Stimulated activated naive CD4-positive, alpha-beta T cell (primary cell): ENCODE measurements at regions not wholly inside any gene's neighbourhood (a gene's known extent, or its start where the extent isn't known, plus 50 kb on each side); places are given as distances from the start of the nearest gene placed in this dataset.

Experiments
- DNase-seq, 6 experiments: peaks; one replicate each; lab custom pipeline; 2025; lab: John Stamatoyannopoulos, UW

DNA sequence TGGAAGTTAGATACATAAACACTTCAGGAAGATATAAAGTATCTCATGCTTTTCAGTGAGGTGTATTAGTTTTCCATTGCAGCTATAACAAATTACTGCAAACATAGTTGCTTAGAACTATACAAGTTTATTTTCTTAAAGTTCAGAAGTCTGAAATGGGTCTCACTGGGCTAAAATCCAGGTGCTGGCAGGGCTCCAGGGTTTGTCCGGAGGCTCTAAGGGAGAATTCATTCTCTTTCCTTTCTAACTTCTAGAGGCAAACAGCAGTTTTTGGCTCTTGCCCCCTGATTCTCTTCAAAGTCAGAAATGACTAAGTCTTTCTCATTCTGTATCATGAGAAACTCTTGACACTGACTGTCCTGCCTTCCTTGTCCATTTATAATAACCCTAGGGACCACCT lies 138.8 kb downstream of the AASDHPPT start:
- no peak for DNase-seq

DNA sequence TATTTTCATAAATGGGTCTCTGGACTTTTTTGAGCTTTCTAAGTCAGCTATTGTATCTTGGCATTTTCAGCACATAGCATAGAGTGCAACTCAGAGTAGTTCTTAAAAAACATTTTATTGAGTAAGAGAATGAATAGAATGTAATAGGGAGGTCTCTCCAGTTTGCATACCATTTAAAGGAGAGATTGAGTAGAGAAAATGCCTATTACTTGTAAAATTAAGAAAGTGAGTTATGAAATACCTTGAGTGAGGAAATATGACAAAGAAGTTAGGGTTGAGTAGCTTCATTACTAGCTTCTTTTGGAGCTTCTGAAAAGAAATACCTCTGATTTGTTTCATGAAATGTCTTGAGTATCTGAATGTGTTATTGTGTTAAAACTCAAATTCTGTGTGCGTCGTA lies 140.0 kb downstream of the AASDHPPT start:
- no peak for DNase-seq

DNA sequence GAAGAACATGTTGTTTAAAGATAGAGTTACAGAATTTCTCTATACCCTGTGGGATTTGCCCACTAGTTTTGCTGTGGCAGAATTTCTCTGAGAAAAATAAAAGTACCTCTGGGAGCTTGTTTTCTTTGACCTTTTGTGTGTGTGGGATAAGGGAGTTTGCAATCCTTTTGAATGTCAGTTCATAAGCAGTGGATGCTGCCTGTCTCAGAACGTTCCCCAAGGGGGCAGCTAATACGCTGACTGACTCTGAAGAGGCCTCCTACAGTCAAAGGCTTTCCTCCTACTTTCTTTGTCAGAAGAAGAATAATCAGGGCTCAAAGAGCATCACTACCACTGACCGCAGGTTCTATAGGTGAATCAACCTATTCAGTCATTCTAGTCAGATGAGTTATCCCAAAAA lies 140.6 kb downstream of the AASDHPPT start:
- DNase-seq: no peak

DNA sequence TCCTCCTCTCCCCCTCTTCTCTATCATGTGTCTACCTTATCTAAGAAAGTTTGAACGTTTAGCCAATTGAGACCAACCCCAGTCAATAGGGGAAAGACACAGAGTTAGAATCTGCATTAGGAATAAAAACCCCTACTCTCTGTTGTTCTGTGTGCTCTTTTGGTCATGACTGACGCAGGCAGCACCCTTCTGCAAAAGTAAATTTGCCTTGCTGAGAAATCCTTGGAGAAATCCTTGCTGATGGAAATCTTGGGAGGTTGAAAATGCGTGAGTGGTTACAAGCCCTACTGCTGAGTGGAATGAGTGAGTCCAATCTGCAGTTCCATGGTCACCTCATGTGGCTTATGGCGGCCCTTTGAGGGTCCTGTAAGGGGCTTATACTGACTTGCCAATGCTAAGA lies 145.2 kb downstream of the AASDHPPT start:
- no peak for DNase-seq

DNA sequence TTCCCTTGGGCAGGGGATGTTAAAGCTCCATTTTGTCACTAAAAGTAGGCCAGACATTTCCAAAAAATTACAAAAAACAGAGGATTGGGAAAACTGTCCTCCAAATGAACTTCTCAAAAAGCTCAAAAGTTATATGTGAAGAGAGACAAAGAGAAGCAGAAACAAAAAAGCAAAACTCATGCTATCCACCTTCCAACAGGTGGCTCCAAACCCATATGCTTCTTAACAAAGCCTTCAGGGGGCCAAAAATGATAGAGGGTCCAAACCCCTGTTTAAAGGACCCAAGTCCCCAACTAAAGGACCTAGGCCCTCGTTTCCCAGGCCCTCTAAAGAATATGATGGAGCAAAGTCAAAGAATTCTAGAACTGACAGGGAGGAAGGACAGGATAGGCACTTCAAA lies 146.7 kb downstream of the AASDHPPT start:
- no peak for DNase-seq

DNA sequence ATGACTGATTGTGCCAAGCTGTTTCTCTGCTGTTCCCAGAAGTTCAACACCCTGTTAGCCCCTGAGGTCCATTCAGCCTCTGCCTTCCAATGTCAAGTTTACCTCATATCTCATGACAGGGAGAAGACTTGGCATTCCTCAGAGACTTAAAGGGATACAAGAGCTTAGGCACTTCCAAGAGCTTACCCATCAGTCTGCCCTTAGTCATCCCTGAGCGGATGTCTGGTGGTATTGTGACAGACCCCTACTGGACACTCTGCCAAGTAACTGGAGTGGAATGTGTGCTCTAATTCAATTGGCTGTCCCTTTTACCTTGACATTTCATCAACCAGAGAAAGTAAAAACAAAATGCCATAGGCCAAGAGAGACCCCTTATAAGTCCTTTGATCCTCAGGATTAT lies 151.5 kb downstream of the AASDHPPT start:
- no peak for DNase-seq

DNA sequence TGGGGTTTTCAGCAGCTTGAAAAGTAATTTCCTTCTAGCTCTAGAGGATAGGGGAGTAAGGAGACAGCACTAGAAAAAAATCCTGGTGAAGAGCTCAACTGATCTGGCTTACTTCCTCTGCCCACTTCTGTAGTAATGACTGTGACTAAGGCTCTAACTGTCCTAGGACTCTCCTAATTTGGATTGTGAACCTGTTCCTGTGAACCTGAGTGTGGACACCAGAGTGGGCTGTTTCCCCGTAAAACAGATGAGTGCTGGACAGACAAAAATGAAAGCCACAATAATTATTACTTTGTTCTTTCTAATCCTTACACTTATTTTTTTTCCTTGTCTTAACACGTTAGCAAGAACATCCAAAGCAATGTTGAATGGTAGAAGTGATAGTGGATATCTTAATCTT lies 154.1 kb downstream of the AASDHPPT start:
- no peak for DNase-seq

DNA sequence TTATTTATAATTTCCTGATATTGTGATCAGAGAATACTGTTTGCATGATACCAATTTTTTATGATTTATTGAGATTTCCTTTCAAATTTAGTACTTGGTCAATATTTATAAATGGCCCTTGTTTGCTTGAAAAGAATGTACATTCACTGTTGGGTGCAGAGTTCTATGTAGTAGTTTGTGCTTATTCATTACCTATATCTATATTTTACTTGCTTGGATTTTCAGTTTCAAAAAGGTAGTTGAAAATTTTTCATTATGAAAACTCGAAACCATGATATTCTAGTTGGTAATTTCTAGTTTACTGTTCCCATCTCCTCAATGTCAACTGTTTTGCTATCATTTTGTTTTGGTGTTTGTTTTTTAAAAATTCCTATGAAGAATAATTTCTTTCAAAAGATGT lies 155.7 kb downstream of the AASDHPPT start:
- no peak for DNase-seq

DNA sequence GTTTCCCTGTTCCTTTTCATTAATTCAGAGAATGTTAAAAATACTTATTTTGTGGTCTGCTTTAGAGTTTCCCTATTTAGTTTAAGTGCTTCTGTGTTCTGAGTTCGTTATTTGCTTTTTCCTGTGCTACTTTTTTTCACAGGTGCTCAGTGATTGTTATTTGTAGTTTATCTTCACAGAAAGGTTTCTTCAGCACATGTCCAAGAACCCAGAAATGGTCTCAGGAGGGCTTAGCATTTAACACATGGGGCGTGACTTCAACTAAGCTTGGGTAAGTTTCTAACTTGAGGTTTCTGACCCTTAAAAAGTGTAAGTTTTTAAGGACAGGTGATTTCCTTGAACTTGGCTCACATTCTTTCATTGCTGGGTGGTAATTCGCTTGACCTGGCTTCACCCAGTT lies 157.3 kb downstream of the AASDHPPT start:
- DNase-seq: no peak

DNA sequence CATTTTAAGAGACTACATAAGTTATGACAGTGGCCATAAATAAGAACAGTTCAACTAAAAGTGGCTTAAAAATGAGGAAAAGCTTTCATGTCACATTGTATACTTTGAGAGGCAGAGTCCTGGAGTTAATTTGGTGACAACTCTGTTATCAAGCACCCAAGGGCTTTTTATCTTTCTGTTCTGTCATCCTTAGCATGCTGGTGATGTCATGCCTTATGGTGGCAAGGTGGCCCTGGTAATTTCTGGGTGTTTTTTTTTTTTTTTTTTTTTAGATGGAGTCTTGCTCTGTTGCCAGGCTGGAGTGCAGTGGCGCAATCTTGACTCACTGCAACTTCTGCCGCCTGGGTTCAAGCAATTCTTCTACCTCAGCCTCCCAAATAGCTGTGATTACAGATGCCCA lies 158.8 kb downstream of the AASDHPPT start:
- DNase-seq: no peak

DNA sequence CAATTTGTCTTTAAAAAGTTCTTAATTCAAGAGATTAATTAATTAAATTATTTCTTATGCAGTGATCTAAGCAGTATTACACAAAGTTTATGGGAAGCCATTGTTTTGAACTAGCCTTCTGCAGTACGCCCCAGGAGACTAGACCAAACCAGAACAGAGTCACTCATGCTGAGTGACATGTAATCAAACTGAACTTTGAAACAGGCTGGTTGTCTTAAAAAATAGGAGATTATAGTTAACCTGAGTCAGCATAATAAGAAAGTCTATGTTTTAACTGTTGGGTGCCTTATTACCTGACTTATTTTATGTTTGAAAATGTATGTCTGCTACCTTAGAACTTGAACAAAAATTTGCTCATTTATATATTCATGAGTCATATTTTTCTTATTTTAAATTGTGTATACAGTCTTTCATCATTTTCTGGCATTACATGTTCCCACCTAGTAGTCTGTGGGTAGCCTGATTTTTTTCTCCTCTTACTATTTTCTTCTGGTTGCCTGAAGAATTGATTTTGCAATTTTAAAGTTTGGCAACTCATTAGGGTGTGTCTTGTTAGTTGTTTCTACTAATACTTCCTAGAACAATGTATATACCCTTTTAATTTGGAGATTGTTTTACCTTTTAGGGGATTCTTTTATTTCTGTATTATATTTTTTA lies 161.4 kb downstream of the AASDHPPT start:
- DNase-seq: no peak

DNA sequence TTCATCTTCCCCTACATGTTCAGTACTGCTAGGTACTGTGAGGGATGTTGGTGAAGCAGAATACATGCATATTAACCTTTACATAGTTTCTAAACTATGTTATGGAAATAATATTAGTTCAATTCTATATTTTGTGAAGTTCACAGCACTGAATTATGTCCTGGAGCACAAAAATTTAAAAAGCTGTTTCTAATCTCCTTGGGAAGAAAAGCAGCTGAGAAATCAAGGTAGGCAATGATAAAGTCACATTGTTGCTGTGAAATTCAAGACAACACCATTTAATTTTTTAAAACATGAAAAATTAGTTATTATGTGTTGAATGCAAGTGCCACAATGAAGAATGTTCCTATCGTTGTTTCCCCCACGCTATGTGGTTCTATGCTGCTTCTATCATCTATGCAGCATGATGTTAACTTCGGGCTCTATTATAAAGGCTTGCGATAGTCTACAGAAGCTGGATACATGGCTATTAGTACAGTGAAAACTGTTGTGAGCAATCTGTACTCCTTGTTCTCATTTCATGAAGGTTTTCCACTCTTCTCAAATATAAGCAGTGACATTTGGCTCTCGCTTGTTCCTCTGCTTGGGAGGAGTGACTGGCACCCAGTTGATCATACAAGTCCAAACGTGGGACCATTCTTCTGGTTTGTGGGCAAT lies 164.3 kb downstream of the AASDHPPT start:
- DNase-seq: no peak

DNA sequence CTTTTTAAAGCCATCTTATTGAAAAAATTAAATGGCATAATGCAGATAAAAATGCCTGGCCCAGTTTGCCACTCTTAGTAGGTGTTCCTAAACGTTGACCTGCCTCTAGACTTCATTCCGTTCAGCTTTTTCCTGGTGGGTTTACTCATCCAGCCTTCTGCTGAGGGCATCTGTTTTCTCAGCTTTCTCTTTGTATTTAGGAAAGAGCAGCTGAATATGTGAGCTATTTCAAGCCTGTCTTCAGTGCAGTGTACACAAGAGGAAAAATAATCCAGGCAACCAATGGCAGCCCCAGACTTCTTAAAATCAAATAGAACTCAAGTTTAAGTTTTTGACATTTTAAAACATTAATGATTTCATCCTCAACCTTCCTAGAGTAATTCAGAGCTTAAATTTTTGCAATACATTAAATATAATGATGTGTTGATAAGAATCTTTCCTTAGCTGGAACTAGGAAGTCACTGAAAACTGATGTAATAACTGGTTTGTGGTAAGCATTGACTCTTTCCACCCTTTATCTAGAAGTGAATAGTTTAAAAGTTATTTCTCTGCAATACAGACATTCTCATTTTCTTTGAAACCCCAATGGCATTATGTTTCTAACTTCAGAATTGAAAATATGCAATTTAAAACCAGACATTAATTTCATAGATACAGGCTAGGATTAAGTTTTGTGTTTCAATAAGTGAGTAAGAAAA lies 165.4 kb downstream of the AASDHPPT start:
- DNase-seq: no peak

DNA sequence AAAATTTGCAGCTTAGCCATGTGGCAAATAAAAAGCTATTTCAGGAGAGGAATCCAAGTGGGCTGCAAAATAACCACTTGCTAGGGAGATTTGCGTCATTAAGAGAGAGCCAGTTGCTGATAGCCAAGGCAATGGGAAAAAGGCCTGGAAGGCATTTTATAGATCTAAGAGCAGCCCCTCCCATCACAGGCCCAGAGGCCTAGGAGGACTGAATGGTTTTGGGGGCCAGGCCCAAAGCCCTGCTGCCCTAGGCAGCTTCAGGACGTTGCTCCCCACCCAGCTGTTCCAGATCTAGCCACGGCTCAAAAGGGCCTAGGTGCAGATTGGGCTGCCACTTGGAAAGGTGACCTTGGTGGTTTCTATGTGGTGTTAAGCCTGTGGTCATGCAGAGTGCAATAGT lies 169.0 kb downstream of the AASDHPPT start:
- DNase-seq: no peak

DNA sequence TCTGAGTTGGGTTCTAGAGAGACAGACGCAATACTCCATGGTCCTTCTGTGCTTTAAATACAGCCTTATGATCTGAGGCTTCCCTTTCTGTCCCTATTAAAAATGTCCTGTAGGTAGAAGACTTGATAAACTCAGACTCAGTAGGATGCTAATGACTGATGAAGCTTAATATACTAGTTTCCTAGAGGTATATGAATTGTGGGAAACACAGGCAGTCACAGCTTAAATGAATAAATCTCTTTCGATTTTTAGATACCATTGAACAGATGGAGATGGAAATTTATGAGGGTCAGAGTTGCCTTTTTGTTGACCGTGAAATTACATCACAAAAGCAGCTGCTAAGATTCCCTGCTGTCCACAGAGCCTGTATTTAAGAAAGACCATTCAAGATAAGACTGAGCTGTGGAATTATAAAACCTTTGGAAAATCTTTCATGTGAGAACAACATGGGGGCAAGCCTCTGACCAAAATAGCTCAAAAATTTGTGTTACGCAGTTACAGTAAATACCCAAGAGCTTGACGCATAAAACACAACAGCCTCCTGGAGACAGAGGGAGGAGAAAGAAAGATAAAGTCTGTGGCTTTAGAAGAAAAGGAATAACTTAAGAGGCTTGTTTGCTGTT lies 172.3 kb downstream of the AASDHPPT start:
- no peak for DNase-seq

DNA sequence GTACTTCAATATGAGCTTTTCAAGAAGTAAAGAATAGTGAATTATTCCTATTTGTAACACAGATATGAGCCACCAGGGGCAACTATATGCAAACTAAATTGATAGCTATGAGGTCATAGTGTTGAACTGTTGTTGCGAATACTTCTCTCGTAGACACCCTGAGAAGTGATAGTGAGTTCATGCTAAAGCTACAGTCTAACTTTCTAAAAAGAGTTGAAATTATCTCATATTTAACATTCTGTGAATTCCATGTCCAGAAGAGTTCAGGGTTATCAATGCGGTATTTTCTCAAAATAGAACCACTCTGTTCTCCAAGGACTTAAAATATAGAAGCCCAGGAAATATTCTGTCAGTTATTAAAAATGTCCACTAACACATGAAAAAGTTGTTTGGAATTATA lies 185.4 kb downstream of the AASDHPPT start:
- no peak for DNase-seq

DNA sequence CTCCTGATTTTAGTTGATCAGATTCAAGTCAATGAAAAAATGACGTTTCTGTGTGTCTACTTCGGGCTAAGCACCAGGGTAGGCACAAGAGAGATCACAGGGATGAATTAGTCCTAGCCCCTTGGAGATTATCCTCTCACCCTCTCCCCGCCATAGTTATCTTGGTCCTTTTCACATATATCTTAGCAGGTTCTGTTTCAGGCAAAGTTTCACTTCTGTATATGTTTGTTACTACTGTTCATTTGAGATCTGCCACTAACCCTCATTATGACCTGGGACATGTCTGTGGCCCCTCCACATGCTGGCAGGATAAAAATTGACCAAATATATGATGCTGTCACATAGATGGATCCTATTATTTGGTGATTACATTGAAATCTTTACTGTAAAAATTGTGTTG lies 186.1 kb downstream of the AASDHPPT start:
- DNase-seq: no peak

DNA sequence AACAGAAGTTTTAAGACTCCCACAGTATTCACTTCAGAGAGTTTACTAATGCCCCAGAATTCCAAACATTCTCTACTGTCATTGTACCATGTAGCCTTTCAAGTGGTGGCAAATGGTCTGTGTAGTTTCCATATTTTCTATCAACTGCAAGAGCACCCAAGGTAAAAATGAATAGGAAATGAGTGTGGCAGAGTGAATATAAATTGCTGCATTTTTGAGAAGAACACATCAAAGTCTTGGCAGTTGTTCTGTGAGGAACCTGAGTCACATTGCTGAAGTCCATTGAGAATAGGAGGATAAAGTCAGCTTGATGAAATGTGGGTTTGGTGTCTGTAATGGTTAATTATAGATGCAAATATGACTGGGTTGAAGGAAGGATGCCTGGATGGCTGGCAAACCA lies 193.6 kb downstream of the AASDHPPT start:
- no peak for DNase-seq

DNA sequence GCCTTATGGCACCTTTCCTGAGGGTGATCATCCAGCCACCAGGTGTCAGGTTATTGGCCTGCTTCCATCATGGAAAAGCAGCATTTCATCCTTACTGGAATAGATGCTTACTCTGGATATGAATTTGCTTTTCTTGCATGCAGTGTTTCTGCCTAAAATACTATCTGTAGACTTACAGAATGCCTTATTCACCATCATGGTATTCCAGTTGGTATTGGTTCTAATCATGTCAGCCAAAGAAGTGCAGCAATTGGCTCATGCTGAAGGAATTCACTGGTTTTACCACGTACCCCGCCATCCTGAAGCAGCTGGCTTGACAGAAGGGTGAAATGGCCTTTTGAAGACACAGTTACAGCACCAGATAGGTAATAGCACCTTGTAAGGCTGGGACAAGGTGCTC lies 194.2 kb downstream of the AASDHPPT start:
- DNase-seq: no peak

DNA sequence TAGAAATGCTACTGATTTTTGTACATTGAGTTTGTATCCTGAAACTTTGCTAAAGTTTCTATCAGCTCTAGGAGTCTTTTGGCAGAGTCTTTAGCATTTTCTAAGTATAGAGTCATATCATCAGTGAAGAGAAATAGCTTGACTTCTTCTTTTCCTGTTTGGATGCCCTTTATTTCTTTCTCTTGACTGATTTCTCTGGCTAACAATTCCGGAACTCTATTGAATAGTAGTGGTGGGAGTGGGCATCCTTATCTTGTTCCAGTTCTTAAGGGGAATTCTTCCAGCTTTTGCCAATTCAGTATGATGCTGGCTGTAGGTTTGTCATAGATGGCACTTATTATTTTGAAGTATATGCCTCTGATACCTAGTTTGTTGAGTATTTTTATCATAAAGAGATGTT lies 197.7 kb downstream of the AASDHPPT start:
- DNase-seq: no peak

DNA sequence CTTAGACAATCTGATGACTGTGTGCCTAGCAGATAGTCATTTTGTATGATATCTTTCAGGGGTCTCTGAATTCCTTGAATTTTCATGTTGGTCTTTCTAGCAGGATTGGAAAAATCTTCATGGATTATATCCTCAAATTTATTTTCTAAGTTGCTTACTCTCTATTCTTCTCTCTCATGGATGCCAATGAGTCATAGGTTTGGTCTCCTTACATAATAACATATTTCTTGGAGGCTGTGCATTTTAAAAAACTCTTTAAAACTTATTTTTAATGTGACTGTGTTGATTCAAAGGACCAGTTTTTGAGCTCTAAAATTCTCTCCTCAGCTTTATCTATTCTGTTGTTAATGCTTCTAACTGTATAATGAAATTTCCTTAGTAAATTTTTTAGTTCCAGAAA lies 198.7 kb downstream of the AASDHPPT start:
- no peak for DNase-seq

DNA sequence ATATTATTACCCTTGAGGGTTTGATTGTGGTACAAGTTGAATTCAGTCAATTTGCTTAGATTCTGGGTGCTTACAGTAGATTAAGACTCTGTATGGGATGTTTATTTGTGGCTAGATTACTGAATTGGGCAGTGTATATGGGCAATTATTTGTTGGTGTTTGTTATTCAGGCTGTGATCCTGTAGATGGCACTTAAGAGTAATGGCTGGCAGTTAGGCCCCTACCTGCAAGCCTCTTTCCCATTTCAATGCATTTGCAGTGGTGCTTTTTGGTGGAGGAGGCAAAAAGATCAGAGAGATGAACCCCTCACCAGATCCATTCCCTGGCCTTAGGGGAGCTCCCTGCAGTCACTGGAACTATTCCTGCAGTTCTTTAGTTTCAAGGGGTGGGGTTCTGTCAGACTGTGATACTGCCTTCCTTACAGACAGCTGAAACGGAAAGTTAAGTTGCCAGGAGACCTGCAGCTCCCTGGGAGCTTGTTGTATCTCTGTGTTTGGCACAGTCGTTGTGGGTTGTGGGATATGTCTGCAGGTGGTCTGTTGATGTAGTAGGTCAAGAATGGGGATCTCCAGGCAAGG lies 199.5 kb downstream of the AASDHPPT start:
- no peak for DNase-seq

DNA sequence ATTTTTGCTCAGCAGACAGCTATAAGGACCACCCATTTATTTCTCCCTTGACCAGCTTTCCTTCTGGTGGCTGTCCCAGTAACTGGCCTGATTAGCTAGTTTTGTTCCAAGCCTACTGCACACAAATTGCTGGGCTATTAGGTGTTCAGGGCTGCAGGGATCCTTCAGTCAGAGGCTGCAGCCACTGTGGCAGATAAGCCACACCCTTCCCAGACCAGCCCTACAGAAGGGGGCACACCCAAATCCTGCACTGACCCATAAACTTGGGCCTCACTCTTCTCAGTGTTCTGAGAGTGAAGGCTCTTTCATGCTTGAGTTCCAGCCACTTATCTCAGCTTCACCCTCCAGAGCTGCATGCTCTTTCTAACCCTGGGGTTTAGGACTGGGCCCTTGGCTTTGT lies 200.0 kb downstream of the AASDHPPT start:
- no peak for DNase-seq
